Lung (tissue), 11 donors: ENCODE measurements at regions not wholly inside any gene's neighbourhood (a gene's known extent, or its start where the extent isn't known, plus 50 kb on each side); places are given as distances from the start of the nearest gene placed in this dataset.

Experiments used
- ATAC-seq: fragments of 200-7000 bp; cut with Tn5 transposase; one replicate; pipeline ENCODE4 v1.9.1; 2020; ENCODE audit warnings: moderate number of reproducible peaks; ENCODE audit not compliant: insufficient read depth, low FRiP score
- DNase-seq, 3 donors: peaks; one replicate each; pipeline ENCODE4 v3.0.0-alpha.2; 2013 to 2017
- H3K27ac ChIP-seq, 2 donors: one replicate each; pipeline ENCODE4 v1.5.1; 2013; ENCODE audit warnings: mild to moderate bottlenecking in 2 of 2, moderate library complexity in 2 of 2, control low read depth in 1 of 2, inconsistent platforms in 1 of 2, low read depth in 1 of 2, low read length in 1 of 2
- H3K27me3 ChIP-seq, 3 donors: one replicate each; pipeline ENCODE4 v1.5.1; 2013; ENCODE audit warnings: low read length in 2 of 3; ENCODE audit not compliant: control insufficient read depth in 3 of 3, insufficient read depth in 3 of 3
- H3K36me3 ChIP-seq, 4 donors: one replicate each; pipeline ENCODE4 v1.5.1; 2013; ENCODE audit warnings: low read length in 4 of 4, mild to moderate bottlenecking in 1 of 4, moderate library complexity in 1 of 4; ENCODE audit not compliant: control insufficient read depth in 4 of 4, insufficient read depth in 4 of 4
- H3K4me1 ChIP-seq, 5 donors: one replicate each; pipeline ENCODE4 v1.5.1; 2013; ENCODE audit warnings: low read length in 5 of 5, mild to moderate bottlenecking in 2 of 5, moderate library complexity in 1 of 5; ENCODE audit not compliant: control insufficient read depth in 5 of 5, insufficient read depth in 5 of 5
- H3K4me3 ChIP-seq: one replicate; pipeline ENCODE4 v1.5.1; 2013; ENCODE audit warnings: mild to moderate bottlenecking, control low read depth, moderate library complexity
- H3K9ac ChIP-seq, 2 donors: one replicate each; pipeline ENCODE4 v1.5.1; 2013; ENCODE audit warnings: low read length in 2 of 2, control low read depth in 1 of 2; ENCODE audit not compliant: insufficient read depth in 1 of 2
- H3K9me3 ChIP-seq, 4 donors: one replicate each; pipeline ENCODE4 v1.5.1; 2013; ENCODE audit warnings: low read length in 3 of 4, mild to moderate bottlenecking in 1 of 4, moderate library complexity in 1 of 4; ENCODE audit not compliant: control insufficient read depth in 4 of 4, insufficient read depth in 3 of 4
- WGBS, 2 donors: extraction: QIAGEN DNeasy Blood & Tissue Kit; methylation state at CpG; one replicate each; pipeline ENCODE4 v1.1.7; 2013; 5-methylcytosine and 5-hydroxymethylcytosine counted together
- TF ChIP-seq, protein P1 (sequence below): IDR thresholded peaks from 2 replicates; pipeline ENCODE4 v1.5.1; 2012; ENCODE audit warnings: mild to moderate bottlenecking; ENCODE audit errors: control extremely low read depth, extremely low read depth
- donor health status: control.
- donor health status: control.
- donor health status: Bipolar disorder and iron deficiency.
- donor health status: healthy.
- donor health status: DM: yes; HTN: yes; CAD: no.

DNA sequence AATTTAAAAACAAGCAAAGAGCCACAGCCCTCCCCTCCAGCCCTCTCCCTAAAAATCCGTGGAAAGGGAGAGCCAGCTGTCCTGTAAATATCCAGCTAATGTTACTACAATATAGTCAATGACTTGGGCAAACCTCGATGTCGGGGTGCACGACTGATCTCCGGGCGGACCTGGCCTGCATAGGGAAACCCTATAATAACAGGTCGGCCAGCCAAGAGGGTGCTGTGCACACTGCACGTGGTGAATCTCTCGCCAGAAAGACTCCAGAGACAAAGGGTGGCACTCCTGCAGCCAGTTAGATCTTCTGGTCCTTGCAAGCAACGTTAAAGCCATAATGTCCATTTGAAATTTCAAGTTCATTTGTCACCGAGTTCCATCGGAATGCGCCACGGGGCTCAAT is 1092.8 kb downstream of the ADGRL3 start:
- Histone ChIP-seq H3K36me3 (no peaks in the 10 kb centered on the region), H3K27ac (no peak overlapping the region), H3K4me3 (no peak overlapping the region), H3K9me3 (peaks cover 0 to 2% (median under 1%) of the 10 kb centered on the region in 4 donors), H3K27me3 (no peaks in the 10 kb centered on the region), H3K4me1 (no peaks in the 10 kb centered on the region), H3K9ac (no peak overlapping the region)
- no peak for ATAC-seq
- TF ChIP-seq, protein P1, sequence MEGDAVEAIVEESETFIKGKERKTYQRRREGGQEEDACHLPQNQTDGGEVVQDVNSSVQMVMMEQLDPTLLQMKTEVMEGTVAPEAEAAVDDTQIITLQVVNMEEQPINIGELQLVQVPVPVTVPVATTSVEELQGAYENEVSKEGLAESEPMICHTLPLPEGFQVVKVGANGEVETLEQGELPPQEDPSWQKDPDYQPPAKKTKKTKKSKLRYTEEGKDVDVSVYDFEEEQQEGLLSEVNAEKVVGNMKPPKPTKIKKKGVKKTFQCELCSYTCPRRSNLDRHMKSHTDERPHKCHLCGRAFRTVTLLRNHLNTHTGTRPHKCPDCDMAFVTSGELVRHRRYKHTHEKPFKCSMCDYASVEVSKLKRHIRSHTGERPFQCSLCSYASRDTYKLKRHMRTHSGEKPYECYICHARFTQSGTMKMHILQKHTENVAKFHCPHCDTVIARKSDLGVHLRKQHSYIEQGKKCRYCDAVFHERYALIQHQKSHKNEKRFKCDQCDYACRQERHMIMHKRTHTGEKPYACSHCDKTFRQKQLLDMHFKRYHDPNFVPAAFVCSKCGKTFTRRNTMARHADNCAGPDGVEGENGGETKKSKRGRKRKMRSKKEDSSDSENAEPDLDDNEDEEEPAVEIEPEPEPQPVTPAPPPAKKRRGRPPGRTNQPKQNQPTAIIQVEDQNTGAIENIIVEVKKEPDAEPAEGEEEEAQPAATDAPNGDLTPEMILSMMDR: no peak
- WGBS, 2 donors: 93% methylated on average over 14 of the region's 14 CpGs
- DNase-seq: no peak

DNA sequence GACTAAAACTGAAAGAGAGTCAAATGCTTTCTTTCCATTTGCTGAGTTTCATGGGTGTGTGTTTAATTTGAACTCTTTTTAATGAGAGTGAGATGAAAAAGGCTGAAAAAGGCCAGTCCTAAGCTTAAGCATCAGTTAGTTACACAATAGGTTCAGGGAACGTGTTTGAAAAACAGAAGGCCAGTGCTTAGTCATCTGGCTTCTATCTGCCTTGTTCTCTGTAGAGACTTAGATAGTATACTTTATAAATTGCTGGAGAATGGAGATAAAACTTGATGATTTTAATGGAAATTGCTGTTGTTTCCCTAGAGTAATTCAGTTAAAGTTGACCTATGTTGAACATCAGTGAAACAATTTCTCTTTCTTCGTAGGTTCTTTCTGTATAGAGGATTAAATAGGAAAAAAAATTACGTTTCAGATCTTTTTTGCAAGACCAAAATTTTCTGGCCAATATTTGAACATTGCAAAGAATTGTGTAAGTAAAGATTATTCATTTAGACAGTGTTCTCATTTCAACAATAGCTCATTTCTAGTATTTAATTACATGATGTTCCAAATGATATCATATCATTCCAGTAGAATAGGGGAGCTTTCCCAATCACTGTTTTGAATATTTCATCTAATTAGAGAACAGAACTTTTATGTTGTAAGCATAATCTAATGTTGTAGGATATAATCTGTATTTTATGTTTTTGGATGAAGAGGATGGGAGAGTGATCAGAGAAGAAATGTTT is 1088.8 kb downstream of the ADGRL3 start:
- Histone ChIP-seq H3K9ac (no peak overlapping the region), H3K4me1 (peaks cover 0 to 6% (median 0%) of the 10 kb centered on the region in 5 donors), H3K4me3 (no peak overlapping the region), H3K36me3 (no peaks in the 10 kb centered on the region), H3K27me3 (no peaks in the 10 kb centered on the region), H3K9me3 (peaks cover 0 to 2% (median 0%) of the 10 kb centered on the region in 4 donors), H3K27ac (no peak overlapping the region)
- ATAC-seq (no peak), DNase-seq (peak in 2 of 3 donors; percentile 31 to 67)
- WGBS, 2 donors: 67 to 68% methylated on average over 3 of the region's 3 CpGs
- TF ChIP-seq, protein P1: no peak

DNA sequence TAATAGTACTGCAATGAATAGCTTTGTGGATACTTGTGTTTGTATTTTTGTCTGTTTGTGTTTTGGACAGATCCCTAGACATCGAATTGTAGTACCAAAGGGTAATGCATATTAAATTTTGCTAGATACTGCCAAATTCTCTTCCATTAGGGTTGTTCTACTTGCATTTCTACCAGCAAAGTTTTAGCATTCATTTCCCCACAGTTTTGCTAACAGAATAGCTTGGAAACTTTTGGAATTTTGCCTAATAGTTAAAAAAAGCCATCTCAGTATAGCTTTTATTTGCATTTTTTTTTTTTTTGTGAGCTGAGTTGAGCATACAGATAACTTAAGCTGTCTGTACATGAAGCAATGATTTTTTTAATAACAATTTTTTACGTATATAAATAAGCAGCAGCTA is 1084.9 kb downstream of the ADGRL3 start:
- H3K9ac ChIP-seq: no peak overlapping the region
- peaks cover 0 to 2% (median 0%) of the 10 kb centered on the region in 4 donors for H3K9me3 ChIP-seq
- no peak for ATAC-seq
- peaks cover 0 to 6% (median 0%) of the 10 kb centered on the region in 5 donors for H3K4me1 ChIP-seq
- WGBS, 2 donors: 83 to 86% methylated on average over 2 of the region's 2 CpGs
- TF ChIP-seq, protein P1: no peak
- no peaks in the 10 kb centered on the region for H3K27me3 ChIP-seq
- no peak overlapping the region for H3K4me3 ChIP-seq
- no peaks in the 10 kb centered on the region for H3K36me3 ChIP-seq
- DNase-seq: peak in 2 of 3 donors; percentile 57 to 73
- H3K27ac ChIP-seq: no peak overlapping the region

DNA sequence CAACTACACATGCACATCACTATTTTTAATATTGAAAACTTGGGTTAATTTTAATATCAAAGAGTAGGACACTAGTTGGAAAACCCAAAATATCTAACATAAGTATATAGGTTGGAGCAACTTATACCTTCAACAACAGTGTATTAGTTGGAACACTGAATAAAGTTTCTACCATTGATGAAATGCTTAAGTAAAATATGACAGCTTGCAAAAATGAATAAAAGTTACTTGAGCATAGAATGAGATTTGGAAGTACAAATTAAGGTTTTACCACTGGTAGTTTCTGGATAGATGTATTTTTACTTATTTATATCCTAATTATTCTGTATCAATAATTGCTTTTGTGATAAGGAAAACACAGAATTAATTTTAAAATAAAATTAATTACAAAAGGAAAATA is 1079.6 kb downstream of the ADGRL3 start:
- Histone ChIP-seq H3K27ac (no peak overlapping the region), H3K9ac (no peak overlapping the region), H3K9me3 (peaks cover 0 to 2% (median 0%) of the 10 kb centered on the region in 4 donors), H3K36me3 (no peaks in the 10 kb centered on the region), H3K27me3 (no peaks in the 10 kb centered on the region), H3K4me1 (no peaks in the 10 kb centered on the region), H3K4me3 (no peak overlapping the region)
- TF ChIP-seq, protein P1: no peak
- no peak for DNase-seq
- no peak for ATAC-seq
